ENCODE measurements at regions not wholly inside any gene's neighbourhood (a gene's known extent, or its start where the extent isn't known, plus 50 kb on each side); places are given as distances from the start of the nearest gene placed in this dataset.

DNA sequence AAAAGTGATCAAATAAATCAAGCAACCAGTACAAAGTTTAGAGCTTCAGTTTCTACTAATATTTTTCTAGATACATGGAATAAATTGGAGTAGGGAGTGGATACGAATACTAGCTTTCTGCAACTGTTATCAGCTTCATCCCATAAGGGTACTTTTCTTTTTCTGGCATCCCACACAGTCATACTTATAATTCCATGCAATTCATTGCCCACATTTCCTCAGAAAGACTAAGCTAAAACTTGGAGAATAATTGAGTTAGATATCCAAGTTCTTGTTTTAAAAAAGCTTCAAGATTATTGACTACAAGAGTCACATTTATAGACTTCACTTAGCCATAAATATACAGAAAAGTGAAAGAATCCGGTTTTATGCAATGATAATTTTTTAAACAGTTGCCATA, 186.9 kb downstream of the OLFM4 start:
- TF ChIP-seq CTCF (IDR thresholded peaks at IDR 0.05) = no peak
- no peak for TF ChIP-seq POLR2A (IDR thresholded peaks at IDR 0.05)

Data from esophagus squamous epithelium (tissue), 4 donors.